Type B pancreatic cell (in vitro differentiated cells): ENCODE measurements at regions not wholly inside any gene's neighbourhood (a gene's known extent, or its start where the extent isn't known, plus 50 kb on each side); places are given as distances from the start of the nearest gene placed in this dataset.
"Not testable (repeated sequence)": the region's sequence is repeated elsewhere in the genome, so short reads cannot be mapped to it uniquely, and the experiment has no call there.

ENCODE experiments used
- DNase-seq: peaks from one replicate; pipeline ENCODE4 v3.0.0; 2021; ENCODE audit warnings: mixed read lengths; ENCODE audit not compliant: unreplicated experiment; ENCODE audit errors: extremely low spot score
- H3K27ac Mint-ChIP-seq: 2 replicates; pipeline ENCODE4 v1.8.0; 2021; ENCODE audit warnings: mild to moderate bottlenecking, mixed read lengths
- H3K27me3 Mint-ChIP-seq: 2 replicates; pipeline ENCODE4 v1.8.0; 2021; ENCODE audit warnings: mixed read lengths
- H3K36me3 Mint-ChIP-seq: 2 replicates; pipeline ENCODE4 v1.8.0; 2021; ENCODE audit warnings: mixed read lengths
- H3K4me1 Mint-ChIP-seq: one replicate; pipeline ENCODE4 v1.8.0; 2021; ENCODE audit warnings: mixed read lengths; ENCODE audit not compliant: unreplicated experiment
- H3K4me3 Mint-ChIP-seq: 2 replicates; pipeline ENCODE4 v1.8.0; 2021; ENCODE audit warnings: mild to moderate bottlenecking, mixed read lengths
- H3K9me3 Mint-ChIP-seq: 2 replicates; pipeline ENCODE4 v1.8.0; 2021; ENCODE audit warnings: mixed read lengths
- TF ChIP-seq, protein P1 (sequence below): fragments of 200-600 bp; sonication (generic); conservative IDR thresholded peaks from 2 replicates; pipeline ENCODE4 v1.5.0; 2021; ENCODE audit warnings: antibody characterized with exemption, mild to moderate bottlenecking

DNA sequence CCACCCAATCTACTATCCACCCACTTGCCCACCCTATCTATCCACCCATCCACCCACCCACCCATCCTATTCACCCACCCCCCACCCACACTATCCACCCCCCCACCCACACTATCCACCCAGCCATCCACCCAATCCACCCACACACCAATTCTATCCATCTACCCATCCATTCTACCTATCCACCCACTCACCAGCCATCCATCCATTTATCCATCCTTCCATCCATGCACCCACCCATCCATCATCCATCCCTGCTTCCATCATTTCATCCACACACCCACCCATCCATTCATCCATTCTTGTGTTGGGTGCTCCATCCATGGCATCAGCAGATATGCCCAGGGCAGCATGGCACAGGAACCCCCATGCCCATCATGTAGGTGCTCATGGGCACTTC lies 1206.6 kb downstream of the BRD1 start:
- no peaks in the 10 kb centered on the region for H3K27me3 Mint-ChIP-seq
- TF ChIP-seq, protein P1, sequence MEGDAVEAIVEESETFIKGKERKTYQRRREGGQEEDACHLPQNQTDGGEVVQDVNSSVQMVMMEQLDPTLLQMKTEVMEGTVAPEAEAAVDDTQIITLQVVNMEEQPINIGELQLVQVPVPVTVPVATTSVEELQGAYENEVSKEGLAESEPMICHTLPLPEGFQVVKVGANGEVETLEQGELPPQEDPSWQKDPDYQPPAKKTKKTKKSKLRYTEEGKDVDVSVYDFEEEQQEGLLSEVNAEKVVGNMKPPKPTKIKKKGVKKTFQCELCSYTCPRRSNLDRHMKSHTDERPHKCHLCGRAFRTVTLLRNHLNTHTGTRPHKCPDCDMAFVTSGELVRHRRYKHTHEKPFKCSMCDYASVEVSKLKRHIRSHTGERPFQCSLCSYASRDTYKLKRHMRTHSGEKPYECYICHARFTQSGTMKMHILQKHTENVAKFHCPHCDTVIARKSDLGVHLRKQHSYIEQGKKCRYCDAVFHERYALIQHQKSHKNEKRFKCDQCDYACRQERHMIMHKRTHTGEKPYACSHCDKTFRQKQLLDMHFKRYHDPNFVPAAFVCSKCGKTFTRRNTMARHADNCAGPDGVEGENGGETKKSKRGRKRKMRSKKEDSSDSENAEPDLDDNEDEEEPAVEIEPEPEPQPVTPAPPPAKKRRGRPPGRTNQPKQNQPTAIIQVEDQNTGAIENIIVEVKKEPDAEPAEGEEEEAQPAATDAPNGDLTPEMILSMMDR: no peak
- no peaks in the 10 kb centered on the region for H3K36me3 Mint-ChIP-seq
- no peaks in the 10 kb centered on the region for H3K9me3 Mint-ChIP-seq
- DNase-seq: no peak
- no peak overlapping the region for H3K27ac Mint-ChIP-seq
- H3K4me1 Mint-ChIP-seq: peaks cover 12% of the 10 kb centered on the region
- H3K4me3 Mint-ChIP-seq: no peak overlapping the region

DNA sequence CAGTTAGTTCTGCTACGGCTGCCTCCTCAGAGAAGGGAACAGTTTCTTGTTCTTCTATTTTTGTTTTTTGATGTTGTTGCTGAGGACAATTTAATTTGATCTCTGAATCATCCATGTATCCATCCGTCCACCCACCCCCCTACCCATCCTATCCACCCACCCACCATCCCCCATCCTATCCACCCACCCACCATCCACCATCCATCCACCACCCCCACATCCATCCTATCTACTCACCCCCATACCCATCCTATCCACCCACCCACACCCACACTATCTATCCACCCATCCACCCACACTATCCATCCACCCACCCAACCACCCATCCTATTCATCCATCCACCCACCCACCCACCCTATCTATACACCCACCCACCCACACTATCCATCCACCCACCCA lies 1207.2 kb downstream of the BRD1 start:
- not testable (repeated sequence) for H3K4me3 Mint-ChIP-seq, H3K4me1 Mint-ChIP-seq, H3K9me3 Mint-ChIP-seq, H3K27me3 Mint-ChIP-seq, DNase-seq, H3K36me3 Mint-ChIP-seq, H3K27ac Mint-ChIP-seq

DNA sequence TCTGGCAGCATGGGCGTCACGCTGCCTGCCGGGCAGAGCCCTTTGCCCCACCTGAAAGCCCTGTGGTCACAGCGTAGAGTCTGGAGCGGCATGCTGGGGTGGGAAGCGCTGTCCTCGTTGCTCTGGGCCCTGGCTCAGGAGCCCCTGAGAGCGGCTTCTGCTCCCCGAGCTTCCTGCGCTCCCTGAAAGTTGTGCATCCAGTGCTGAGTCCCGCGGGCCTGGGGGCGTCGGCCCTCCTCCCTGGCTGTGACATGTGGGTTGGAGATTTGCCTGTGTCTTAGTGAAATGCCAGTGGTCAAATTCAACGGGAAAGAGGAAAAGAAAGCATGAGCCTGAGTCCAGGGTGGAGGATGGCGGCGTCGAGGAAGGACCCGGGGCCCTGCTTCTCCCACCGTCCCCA lies 1208.0 kb downstream of the BRD1 start:
- Mint-ChIP-seq H3K27me3 (no peaks in the 10 kb centered on the region), H3K36me3 (no peaks in the 10 kb centered on the region), H3K9me3 (no peaks in the 10 kb centered on the region), H3K27ac (no peak overlapping the region), H3K4me3 (no peak overlapping the region), H3K4me1 (no peaks in the 10 kb centered on the region)
- TF ChIP-seq, protein P1: no peak
- no peak for DNase-seq

DNA sequence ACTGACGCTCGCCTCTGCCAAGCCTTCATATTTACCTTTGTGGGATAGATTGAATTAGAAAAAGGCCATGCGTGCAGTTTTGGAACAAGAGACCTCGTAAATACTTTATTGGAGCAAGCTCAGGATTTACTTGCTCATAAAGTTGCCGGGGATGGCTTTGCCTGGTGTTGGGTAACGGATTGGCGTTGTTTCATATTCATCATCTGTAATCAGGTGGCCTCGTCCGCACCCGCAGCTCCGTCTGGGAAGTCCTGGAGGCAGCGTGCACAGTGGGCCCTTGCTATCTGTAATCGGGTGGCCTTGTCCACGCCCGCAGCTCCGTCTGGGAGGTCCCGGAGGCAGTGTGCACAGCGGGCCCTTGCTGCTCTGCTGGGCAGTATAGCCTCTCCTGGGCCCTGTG lies 1209.3 kb downstream of the BRD1 start:
- Mint-ChIP-seq H3K27me3 (no peaks in the 10 kb centered on the region), H3K9me3 (no peaks in the 10 kb centered on the region), H3K4me3 (no peak overlapping the region), H3K4me1 (no peaks in the 10 kb centered on the region), H3K36me3 (no peaks in the 10 kb centered on the region), H3K27ac (no peak overlapping the region)
- no peak for DNase-seq
- TF ChIP-seq, protein P1: no peak

DNA sequence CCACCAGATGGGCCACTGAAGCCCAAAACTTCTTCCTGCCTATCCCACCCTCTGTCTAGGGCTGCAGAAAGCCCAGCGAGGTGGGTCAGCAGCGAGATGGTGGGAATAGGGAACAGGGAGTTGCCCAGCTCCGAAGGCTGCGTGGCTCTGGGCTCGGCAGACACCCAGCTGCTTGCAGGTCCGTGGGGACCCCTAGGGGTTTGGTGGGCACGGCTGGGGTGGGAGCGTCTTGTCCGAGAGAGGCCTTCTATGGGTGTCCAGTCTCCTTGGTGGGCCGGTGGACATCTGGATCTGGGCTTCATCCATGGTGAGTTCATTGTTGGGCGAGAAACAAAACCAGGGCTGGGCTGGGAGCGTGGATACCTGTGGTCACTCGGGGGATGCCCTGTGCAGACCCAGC lies 1211.0 kb downstream of the BRD1 start:
- Mint-ChIP-seq H3K9me3 (no peaks in the 10 kb centered on the region), H3K27ac (no peak overlapping the region), H3K36me3 (no peaks in the 10 kb centered on the region), H3K4me3 (no peak overlapping the region), H3K4me1 (no peaks in the 10 kb centered on the region), H3K27me3 (no peaks in the 10 kb centered on the region)
- DNase-seq: no peak
- TF ChIP-seq, protein P1: no peak

DNA sequence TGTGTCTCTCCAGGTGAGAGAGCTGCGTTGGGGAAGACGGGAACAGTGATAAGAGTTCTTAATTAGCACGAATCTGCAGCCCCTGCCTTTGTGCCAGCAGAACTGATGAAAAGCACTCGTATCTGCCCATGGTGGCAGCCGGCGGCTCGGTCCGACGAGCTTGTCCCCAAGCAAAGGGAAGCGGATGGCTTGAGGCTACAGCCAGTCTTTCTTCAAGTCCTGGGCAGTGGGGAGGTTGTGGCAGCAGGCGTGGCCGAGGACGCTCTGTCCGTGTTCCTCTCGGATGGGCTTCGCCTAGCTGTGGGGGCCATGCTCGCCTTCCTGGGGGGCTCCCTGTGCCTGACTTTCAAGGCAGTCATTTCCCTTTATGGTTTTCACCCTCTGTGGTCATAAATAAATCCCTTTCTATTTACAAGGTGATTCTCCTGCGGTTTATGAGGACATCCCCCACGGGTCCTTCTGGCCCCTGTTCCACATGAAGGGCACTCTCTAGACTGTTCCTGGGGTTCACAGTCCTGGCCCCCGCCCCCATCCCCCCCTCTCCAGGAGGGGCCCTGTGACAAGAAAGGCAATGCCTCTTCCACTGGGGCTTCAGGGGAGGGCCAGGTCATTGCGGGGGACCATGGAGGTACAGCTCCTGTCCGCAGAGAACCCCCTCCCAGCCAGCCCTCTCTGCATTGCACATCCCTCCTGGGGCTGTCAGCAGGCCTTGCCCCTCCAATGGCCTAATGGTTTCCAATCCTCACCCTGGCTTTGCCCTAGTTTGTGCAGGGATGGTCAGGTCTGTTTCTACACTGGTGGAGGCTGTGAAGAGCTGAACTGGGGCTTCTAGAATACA lies 1212.3 kb downstream of the BRD1 start:
- TF ChIP-seq, protein P1: no peak
- Mint-ChIP-seq H3K27ac (no peak overlapping the region), H3K36me3 (peaks cover 4% of the 10 kb centered on the region), H3K27me3 (no peaks in the 10 kb centered on the region), H3K4me1 (no peaks in the 10 kb centered on the region), H3K4me3 (no peak overlapping the region), H3K9me3 (no peaks in the 10 kb centered on the region)
- no peak for DNase-seq
